ENCODE measurements at regions not wholly inside any gene's neighbourhood (a gene's known extent, or its start where the extent isn't known, plus 50 kb on each side); places are given as distances from the start of the nearest gene placed in this dataset.

DNA sequence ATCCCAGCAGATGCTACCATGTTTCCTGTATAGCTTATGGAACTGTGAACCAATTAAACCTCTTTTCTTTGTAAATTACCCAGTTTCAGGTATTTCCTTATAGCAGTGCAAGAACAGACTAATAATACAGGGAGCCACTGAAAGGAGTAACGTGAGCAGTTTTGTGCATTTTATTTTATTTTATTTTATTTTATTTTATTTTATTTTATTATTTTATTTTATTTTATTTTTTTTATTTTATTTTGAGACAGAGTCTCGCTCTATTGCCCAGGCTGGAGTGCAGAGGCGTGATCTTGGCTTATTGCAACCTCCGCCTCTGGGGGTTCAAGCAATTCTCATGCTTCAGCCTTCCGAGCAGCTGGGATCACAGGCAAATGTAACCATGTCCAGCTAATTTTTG, 55.9 kb upstream of the KCNK12 start:
- TF ChIP-seq, protein P1, sequence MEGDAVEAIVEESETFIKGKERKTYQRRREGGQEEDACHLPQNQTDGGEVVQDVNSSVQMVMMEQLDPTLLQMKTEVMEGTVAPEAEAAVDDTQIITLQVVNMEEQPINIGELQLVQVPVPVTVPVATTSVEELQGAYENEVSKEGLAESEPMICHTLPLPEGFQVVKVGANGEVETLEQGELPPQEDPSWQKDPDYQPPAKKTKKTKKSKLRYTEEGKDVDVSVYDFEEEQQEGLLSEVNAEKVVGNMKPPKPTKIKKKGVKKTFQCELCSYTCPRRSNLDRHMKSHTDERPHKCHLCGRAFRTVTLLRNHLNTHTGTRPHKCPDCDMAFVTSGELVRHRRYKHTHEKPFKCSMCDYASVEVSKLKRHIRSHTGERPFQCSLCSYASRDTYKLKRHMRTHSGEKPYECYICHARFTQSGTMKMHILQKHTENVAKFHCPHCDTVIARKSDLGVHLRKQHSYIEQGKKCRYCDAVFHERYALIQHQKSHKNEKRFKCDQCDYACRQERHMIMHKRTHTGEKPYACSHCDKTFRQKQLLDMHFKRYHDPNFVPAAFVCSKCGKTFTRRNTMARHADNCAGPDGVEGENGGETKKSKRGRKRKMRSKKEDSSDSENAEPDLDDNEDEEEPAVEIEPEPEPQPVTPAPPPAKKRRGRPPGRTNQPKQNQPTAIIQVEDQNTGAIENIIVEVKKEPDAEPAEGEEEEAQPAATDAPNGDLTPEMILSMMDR (IDR thresholded peaks at IDR 0.05; ENCODE audit: low read depth, low read length, poor library complexity, severe bottlenecking) = no peak
- no peak for TF ChIP-seq EZH2phosphoT487 (IDR thresholded peaks at IDR 0.05; ENCODE audit: borderline replicate concordance, low read length)
